NCI-H524 treated with DMSO at 0.1 percent for 48 hours (cell line): ENCODE measurements at regions not wholly inside any gene's neighbourhood (a gene's known extent, or its start where the extent isn't known, plus 50 kb on each side); places are given as distances from the start of the nearest gene placed in this dataset.

Experiments
- DNase-seq: peaks from one replicate; lab custom pipeline; 2025; lab: John Stamatoyannopoulos, UW

DNA sequence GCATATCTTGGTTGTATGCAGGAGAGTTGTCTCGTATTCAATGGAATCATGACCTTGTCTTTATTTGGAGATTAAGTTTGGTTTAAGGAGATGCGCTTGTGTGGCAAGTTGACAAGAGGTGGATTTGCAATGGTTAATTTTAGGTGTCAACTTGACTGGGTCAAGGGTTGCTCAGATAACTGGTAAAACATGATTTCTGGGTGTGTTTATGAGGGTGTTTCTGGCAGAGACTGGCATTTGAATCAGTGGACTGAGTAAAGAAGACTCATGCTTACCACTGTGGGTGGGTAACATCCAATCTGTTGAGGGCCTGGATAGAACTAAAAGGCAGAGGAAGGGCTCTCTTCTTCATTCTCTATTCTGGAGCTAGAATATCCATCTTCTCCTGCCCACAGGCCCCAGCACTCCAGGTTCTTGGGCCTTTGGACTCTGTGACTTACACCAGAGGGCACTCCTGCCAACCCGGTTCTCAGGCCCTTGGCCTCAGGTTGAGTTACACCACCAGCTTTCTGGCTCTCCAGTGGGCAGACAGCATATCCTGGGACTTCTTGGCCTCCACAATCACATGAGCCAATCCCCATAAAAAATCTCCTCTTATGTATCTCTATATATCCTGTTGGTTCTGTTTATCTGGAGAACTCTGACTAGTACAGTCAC lies 141.5 kb upstream of the ARID2 start:
- DNase-seq, result no peak

DNA sequence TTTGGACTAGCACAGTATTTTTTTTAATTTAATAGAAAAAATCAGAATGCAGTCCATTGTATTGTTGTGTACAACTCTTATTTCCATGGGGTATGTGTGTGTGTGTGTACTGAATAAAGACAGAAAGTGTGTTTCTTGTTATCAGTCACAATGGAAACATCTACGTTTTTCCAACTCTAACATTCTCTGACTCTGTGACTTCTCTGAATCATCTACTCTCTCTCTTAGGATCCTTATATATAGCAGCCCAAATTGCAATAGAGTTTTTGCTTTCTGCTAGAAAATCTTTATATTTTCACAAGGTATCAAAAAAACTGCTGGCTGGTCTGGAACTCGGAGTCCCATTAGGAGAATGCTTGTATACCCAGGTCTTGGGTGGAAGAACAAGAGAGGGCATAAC lies 138.9 kb upstream of the ARID2 start:
- no peak for DNase-seq

DNA sequence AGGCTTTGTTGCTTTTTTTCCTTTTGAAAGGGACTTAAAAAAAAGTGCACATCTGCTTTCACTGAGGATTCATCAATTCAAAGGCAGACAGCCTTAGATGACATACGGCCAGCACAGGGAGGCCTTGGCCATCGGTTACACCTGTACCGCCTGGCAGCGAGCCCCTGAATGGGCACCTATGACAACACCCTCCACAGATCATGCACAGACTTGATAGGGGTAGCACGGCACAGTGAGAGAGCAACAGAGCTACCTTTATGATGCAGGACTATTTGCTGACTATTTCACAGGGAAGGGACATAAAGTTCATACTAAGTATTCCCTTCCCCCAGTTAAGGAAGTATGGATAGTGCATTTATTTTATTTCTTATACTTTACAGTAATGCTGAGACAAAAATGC lies 137.9 kb upstream of the ARID2 start:
- no peak for DNase-seq

DNA sequence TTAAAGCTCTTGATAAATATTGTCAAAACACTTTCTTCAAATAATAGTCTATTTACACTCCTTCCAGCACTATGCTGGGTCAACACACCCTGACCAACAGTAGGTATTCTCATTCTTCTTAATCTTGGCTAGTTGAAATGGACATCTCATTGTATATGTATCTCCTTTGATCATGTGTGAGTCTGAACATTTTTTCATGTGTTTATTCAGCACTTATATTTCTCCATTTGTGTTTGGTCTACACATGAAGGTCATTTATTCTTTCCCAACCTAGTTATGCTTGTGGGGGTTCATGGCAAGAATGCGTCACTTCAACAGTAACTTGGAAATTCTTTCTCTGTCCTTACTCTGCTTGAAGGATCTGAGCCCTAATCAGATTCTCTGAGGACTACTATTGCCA lies 133.1 kb upstream of the ARID2 start:
- DNase-seq, result no peak

DNA sequence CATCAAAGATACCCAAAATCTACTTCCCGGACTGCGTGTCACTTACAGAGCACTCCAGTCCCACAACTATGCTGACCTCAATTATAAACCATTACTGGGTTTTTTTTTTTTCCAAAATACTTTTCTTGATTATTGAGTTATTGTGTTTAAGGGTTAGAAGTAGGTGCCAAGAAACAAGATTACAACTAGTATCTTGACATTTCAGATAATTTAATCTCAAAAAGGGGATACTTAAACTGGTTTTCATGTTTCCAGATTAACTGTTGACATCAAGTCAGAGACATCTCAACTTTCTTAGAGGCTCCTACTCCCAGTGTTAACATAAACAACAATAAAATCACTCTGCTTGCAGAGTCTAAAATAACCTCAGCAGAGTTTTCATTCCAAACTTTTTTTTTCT lies 131.2 kb upstream of the ARID2 start:
- no peak for DNase-seq

DNA sequence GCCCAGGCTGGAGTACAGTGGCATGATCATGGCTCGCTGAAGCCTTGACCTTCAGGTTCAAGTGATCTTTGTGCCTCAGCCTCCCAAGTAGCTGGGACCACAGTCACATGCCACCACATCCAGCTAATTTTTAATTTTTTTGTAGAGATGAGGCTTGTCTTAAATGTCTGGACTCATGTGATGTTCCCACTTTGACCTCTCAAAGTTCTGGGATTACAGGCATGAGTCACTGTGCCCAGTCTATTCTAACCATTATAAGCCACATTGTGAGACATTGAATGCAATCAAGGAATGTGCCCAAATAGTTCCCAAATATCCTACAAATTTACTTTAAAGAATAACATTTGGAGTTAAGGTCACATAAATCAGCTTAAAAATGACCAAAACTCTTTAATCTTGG lies 130.7 kb upstream of the ARID2 start:
- DNase-seq, result no peak

DNA sequence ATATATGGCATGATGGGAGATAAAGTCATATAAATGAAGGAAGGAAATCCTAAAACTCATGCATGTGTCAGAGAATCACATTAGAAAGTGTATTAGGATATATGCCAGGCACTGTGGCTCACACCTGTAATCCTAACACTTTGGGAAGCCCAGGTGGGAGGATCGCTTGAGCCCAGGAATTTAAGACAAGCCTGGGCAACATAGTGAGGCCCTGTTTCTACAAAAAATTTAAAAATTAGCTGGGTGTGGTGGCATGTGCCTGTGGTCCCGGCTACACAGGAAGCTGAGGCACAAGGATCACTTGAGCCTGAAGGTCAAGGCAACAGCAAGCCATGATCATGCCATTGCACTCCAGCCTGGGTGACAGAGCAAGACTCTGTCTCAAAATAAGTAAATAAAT lies 130.3 kb upstream of the ARID2 start:
- DNase-seq, result no peak

DNA sequence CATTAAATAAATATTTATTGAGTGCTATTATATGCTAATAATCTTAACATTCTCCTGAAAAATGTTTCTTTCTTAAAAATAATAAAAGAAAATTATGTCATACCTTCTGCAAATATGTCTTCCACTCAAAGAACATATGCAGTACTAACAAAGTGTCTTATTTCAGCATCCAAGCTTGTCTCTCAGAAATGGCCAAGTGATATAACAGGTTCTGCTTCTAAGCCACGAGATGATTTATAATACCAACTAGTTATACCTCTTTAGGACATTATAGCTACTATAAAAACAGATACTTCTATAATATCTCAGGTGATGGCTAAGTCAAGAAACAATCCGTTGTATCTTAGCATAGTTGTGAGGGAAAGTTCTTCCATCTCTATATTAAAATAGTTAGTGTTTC lies 128.1 kb upstream of the ARID2 start:
- DNase-seq, result no peak

DNA sequence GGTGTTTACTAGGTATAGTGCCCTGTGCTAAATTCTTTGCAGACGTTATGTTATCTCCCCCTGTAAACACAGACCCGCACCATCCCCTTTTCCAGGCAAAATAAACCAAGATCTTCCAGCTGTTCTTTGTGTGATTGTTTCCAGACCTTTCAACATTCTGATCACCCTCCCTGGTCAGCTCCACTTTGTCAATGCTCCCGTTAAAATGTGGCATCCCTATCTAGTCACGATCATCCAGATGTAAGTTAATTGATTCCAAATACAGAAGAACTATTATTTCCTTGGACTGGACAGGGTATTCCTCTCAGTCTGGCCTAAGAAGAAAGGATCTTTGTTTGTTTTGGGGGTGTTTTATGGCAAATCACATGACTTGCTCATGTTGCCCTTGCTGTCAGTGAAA lies 127.6 kb upstream of the ARID2 start:
- DNase-seq, result no peak

DNA sequence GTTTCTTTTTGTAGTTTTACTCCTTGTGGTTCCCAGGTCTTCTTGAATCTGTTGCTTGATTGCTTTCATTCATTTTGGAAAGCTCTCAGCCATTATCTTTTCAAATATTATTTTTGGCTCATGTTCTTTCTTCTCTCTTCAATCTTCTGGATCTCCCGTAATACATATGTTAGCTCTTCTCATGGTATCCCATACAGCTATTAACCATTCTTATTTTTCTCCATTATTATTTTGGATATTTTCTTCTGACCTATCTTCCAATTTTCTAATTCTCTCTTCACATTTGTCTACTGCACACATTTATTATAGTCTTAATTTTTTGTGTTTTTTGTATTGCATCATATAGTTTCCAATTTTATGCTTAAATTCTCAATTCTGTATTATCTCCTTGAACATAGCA lies 123.9 kb upstream of the ARID2 start:
- DNase-seq, result no peak

DNA sequence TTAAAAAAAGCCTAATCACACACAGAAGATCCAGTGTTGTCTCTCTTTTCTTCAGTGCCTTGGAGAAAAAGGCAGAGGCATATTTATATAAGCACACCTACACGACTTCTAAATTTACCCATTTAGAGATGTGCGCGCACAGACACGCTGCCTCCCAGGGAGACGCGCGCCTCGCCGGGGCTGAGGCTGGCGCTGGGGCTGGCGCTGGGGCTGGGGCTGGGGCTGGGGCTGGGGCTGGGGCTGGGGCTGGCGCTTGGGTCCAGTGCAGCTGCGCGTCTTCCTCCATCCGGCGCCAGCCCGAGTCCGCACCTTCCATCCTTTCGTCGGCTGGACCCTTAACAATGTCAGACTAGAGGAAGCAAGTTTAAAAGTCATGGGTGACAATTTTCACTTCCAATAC lies 118.4 kb upstream of the ARID2 start:
- no peak for DNase-seq

DNA sequence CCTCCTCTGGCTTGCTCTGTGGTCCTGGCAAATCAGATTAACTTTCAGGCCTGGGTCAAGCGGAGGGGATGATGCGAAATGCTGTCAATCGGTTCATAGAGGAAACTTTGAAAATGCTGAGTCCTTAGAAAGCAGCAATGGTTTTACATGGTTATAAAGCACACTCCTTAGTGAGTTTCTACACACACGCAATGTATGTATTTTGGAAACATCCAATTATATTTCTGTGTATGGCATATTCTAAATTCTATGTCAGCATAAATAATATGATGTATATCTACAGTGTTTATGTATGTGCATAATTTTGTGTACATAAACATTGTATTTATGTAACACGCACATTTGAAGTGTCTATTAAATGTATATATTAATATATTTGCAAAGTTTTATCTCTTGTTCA lies 118.0 kb upstream of the ARID2 start:
- no peak for DNase-seq

DNA sequence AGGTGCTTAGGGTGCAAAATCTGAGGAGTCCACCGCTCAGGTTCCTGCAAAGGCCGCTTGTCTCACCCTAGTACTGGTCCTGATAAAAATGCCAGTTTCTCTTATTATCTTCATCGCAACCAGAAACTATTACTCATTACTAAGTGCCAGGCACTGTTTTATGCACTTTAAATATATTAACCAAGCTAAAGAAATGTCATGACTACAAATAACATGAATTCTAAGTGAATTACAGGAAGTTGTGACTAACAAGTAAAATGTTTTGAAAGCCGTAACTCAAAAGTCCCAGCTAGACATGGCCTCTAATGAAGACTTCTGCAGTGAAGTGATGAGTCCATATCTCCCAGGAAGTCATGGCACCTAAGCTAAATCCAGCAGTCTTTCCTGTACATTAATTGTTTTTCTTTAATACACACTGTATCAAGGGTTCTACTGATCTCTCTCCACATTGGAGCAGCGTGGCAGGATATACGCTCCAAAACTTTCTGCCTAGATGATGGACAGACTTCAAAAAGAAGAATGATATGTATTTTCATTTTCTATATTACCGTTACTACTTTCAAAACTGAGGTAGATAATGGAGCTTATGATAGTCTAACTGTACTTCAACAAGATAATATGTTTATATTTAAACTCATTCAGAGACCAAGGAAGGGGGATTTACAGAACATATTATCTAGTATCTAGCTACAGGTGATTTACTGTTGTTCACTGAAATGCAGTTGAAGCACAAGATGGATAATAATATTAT lies 117.3 kb upstream of the ARID2 start:
- no peak for DNase-seq

DNA sequence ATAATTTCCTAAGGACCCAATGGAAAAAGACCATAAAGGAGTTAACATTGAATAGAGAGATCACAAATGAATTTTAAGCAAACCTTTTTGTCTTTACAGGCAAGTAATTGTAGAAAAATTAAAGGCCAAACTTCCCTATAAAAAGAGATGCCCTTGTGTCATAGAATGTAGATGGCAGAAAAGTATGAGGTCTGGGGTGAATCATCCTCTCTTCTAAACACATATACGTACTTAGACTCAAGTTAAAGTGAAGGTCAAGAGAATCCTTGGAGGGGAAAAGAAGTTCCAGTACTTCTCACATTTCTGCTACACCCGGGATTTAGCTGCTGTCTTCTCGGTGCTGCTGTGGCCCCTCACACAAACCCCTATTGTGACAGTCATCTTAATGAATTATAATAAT lies 116.2 kb upstream of the ARID2 start:
- DNase-seq, result no peak

DNA sequence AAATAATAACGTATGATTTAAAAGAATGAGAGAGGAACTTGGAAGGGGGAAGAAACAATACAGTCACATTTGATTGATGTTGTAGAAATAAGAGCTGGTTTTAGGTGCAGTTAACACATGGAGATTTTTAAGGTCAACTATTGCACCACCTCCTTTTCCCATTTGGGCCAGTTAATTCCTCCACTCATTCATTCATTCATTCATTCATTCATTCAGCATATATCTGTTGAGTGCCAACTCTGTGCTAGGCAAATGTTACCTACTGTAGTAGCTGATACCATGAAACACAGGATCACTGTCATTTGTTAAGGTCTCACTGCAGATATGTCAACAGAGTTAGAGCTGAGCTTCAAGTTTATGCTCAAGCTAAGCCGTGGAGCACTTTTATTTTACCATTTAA lies 115.7 kb upstream of the ARID2 start:
- DNase-seq, result no peak

DNA sequence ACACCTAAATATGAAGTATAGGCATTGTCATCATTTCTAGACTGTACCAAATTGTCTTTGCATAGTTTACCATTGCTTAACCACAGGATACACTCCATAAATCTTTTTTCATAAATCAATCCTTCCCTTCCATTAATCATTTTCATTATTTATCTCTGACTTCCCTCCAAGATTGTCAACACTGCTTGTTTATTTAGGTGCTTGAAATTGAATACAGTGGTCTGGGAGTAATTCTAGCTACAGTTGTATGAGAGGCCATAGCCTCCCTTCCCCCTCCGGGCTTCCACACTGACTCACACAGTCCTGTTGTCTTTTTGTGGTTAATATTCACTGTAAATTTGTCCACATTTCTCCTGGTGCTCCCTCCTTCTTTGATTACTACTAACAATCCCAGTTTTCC lies 114.2 kb upstream of the ARID2 start:
- DNase-seq, result no peak

DNA sequence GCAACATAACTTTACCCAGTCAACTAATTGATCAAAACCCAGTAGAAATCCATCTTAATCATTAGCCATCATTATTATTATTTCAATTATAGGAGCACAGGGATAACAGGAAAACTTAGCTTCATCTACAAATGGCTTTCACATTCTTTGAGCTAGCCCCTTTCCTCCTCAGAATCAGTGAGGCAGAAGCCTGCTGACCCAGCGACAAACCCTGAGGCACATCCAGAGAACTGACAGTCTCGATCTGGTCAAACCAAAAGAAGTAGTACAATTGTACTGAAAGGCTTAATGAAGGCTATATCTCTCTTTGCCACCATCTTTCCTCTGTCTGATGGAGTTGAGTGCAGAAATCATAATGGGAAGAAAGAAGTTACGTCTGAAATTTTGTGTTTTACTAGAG lies 109.8 kb upstream of the ARID2 start:
- no peak for DNase-seq

DNA sequence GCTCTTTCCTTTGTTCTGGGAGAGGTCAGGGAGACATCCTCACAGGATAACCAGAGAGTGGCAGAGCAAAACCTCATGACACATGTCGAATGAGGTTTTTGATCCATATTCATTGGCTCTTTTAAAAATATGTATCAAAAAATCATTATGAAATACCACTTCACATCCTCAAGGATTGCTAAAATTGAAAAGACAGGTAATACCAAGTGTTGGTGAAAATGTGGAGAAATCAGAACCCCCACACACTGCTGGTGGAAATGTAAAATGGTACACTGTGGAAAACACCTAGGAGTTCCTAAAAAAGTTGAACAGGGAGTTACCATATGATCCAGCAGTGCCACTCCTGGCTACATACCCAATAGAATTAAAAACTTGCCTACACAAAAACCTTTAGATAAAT lies 107.8 kb upstream of the ARID2 start:
- DNase-seq, result no peak

DNA sequence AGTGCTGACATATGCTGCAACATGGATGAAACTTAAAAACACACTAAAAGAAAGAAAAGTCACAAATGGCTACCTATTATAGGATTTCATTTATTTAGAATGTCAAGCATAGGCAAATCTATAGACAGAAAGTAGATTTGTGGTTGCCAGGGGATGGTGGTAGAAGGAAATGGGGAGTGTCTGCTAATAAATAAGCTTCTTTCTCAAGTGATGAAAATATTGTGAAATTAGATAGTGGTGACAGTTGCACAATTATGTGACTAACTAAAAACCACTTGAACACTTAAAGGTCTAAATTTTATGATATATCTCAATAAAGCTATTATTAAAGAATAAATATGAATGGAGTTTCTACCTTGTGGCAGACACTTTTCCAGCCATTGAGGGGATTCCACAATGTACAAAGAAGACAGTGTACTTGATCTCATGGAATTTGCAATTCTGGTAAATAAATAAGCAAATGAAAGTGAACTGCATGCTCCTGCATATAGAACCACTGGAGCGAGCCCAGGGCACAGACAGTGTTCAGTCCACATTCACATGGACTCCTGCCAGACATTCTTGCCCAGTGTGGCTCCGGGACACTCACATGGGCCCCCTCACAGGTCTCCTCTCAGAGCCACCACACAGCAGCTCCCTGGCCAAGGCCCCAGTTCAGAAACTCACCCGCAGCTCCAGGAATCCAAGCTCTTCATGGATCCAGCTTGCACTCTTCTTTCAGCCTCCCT lies 107.1 kb upstream of the ARID2 start:
- DNase-seq, result no peak

DNA sequence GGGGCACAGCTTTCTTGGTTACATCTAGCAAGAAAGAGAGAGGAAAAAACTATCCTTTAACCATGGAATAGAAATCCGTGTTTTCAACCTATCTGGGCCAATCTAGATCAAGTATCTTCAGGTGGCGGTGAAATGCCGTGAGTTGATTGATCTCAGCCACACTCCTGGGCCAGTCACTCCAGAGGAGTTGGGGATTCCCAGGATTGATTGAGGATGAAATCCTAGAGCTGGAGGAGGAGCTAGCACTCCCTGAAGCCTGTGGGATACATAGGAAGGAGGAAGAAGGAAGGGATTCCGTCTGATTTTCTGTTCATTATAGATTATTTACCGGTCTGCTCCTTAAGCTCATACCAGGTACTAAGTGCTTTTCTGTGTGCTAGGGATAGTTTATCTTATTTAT lies 106.3 kb upstream of the ARID2 start:
- no peak for DNase-seq

DNA sequence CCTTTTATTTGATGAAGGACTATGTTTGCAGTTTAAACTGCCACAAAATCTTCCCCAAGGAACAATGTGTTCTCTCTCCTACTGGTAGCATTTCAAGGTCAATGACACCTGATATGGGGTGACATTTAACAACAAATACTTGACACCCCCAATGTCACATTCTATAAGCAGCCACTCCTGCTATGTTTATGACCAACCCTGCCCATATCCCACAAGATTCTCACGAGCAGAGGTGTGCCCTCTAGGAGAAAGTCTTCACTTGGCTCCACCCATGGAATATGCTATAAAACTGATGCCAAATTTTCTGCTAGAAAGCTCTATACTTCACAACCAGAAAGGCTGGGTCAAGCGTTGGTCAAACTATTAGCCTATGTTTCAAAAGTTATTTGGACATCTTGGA lies 105.6 kb upstream of the ARID2 start:
- no peak for DNase-seq

DNA sequence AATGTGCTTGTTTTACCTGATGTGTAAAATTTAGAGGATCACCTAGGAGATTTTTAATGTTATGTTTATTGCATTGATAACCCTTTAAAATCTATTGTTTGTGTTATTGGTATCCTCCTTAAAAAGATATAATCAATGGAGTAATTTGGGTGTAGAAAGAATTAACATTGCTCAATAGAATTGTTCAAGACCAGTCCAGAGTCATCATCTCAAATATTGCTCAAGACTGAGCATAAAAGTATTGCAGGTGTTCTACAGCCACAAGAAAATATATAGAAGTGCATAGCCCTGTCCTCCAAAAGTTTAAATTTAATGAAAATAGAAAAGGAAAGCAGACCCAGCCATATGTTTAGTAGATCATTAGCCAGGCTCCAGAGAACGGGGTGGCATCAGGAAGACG lies 102.5 kb upstream of the ARID2 start:
- DNase-seq, result no peak

DNA sequence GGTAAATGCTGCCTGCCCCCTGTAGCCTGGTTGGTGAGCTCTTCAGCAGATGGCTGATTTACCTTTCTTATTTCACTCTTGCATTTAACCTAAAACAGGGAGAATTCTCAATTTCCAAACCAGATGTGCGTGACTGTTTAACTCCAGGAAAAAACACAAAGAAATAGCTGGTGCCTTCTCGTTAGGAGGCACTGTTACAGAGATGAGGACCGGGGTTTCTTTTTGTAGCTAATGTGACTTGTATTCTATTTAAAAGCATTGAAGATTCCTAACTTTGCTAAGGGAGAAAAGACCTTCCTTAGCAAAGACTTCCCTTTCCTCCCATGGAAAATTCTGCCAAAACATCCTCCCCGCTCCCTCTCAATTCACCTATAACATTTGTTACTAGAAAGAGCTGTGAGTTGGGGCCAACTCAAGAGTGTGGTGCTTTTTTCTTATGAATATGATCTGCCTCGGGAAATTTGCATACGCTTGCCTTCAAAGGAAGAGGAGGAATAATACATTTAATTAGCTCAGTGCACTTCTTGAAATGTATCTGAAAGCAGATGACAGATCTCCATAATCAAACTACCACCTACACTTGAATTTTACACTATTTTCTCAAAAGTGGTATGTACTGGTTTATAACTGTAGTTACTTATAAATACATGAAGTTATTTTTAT lies 102.0 kb upstream of the ARID2 start:
- DNase-seq, result no peak
